Fibroblast of lung (primary cell): ENCODE measurements at regions not wholly inside any gene's neighbourhood (a gene's known extent, or its start where the extent isn't known, plus 50 kb on each side); places are given as distances from the start of the nearest gene placed in this dataset.

Experiments
- DNase-seq, 2 donors: peaks; one replicate each; pipeline versions ENCODE4 v3.0.0 to v3.0.0-alpha.2; 2010; ENCODE audit warnings: low read depth in 2 of 2
- H2AFZ ChIP-seq: 2 replicates; pipeline ENCODE4 v1.5.1; 2012; ENCODE audit warnings: low read length, control low read depth, inconsistent platforms
- H3K27ac ChIP-seq: 2 replicates; pipeline ENCODE4 v1.5.1; 2011; ENCODE audit warnings: low read length, control low read depth; ENCODE audit not compliant: insufficient read depth
- H3K27me3 ChIP-seq: 2 replicates; pipeline ENCODE4 v1.5.1; 2011; ENCODE audit warnings: mild to moderate bottlenecking, low read length; ENCODE audit not compliant: control insufficient read depth, insufficient read depth
- H3K36me3 ChIP-seq: 2 replicates; pipeline ENCODE4 v1.5.1; 2011; ENCODE audit warnings: low read length; ENCODE audit not compliant: control insufficient read depth, insufficient read depth
- H3K4me1 ChIP-seq: 2 replicates; pipeline ENCODE4 v1.5.1; 2011; ENCODE audit warnings: low read length; ENCODE audit not compliant: control insufficient read depth, insufficient read depth; ENCODE audit errors: extremely low read depth
- H3K4me2 ChIP-seq: 2 replicates; pipeline ENCODE4 v1.5.1; 2011; ENCODE audit warnings: low read length, control low read depth; ENCODE audit not compliant: insufficient read depth; ENCODE audit errors: extremely low read depth
- H3K4me3 ChIP-seq, 4 experiments: fragments of 200-600 bp in 1 of 4; sonication (generic) in 1 of 4; replicated peaks in 1 of 4; 2 replicates each; pipeline ENCODE4 v1.5.1; 2011 to 2016; ENCODE audit warnings: low read length in 4 of 4, low read depth in 3 of 4, mild to moderate bottlenecking in 3 of 4, control low read depth in 2 of 4, inconsistent platforms in 1 of 4, mixed read lengths in 1 of 4; ENCODE audit not compliant: insufficient read depth in 1 of 4; ENCODE audit errors: control extremely low read depth in 1 of 4
- H3K79me2 ChIP-seq: 2 replicates; pipeline ENCODE4 v1.5.1; 2012; ENCODE audit warnings: mild to moderate bottlenecking, low read length, inconsistent platforms; ENCODE audit not compliant: control insufficient read depth, insufficient read depth
- H3K9ac ChIP-seq: 2 replicates; pipeline ENCODE4 v1.5.1; 2011; ENCODE audit warnings: mild to moderate bottlenecking, low read length, control low read depth; ENCODE audit not compliant: insufficient read depth
- H3K9me3 ChIP-seq: 2 replicates; pipeline ENCODE4 v1.5.1; 2012; ENCODE audit warnings: low read depth, low read length; ENCODE audit not compliant: control insufficient read depth, insufficient read depth
- H4K20me1 ChIP-seq: 2 replicates; pipeline ENCODE4 v1.5.1; 2011; ENCODE audit warnings: low read length; ENCODE audit not compliant: control insufficient read depth, insufficient read depth; ENCODE audit errors: extremely low read depth
- CTCF ChIP-seq, 2 donors: IDR thresholded peaks in 1 of 2; conservative IDR thresholded peaks in 1 of 2; 1 replicate in 1 of 2; 2 replicates in 1 of 2; pipeline ENCODE4 v1.5.1; 2011 to 2012; ENCODE audit warnings: low read length in 2 of 2, control low read depth in 1 of 2, inconsistent platforms in 1 of 2, low read depth in 1 of 2, mild to moderate bottlenecking in 1 of 2
- EZH2 ChIP-seq: IDR thresholded peaks from 2 replicates; pipeline ENCODE4 v1.5.1; 2012; ENCODE audit warnings: low read length, control low read depth, mild to moderate bottlenecking; ENCODE audit errors: missing control alignments

- no peaks in the 10 kb centered on the region for H3K79me2 ChIP-seq
- TF ChIP-seq CTCF (conservative IDR thresholded peaks at IDR 0.05 in 1 of 2, IDR thresholded peaks at IDR 0.05 in 1 of 2; ENCODE audit: low read depth in 1 of 2, low read length in 2 of 2) (no peak), EZH2 (no peak)
- H2AFZ ChIP-seq, result no peak overlapping the region
- H3K27me3 ChIP-seq, result no peaks in the 10 kb centered on the region
- H4K20me1 ChIP-seq, result no peaks in the 10 kb centered on the region
- H3K9ac ChIP-seq, result no peak overlapping the region
- H3K4me1 ChIP-seq, result no peaks in the 10 kb centered on the region
- no peak overlapping the region for H3K27ac ChIP-seq
- no peaks in the 10 kb centered on the region for H3K9me3 ChIP-seq
- no peaks in the 10 kb centered on the region for H3K36me3 ChIP-seq
- H3K4me3 ChIP-seq, result no peak overlapping the region
- H3K4me2 ChIP-seq, result no peak overlapping the region
- no peak for DNase-seq
Observed at GRCh38 chr16:35636480-35637230, 2177.2 kb downstream of the TP53TG3F start.

- no peak for TF ChIP-seq CTCF (conservative IDR thresholded peaks at IDR 0.05 in 1 of 2, IDR thresholded peaks at IDR 0.05 in 1 of 2; ENCODE audit: low read depth in 1 of 2, low read length in 2 of 2)
- TF ChIP-seq EZH2, result no peak
Observed at GRCh38 chr16:35637683-35638082, 2178.3 kb downstream of the TP53TG3F start.

GRCh38 chr16:35639233-35640205, 2180.1 kb downstream of the TP53TG3F start:
- Histone ChIP-seq H3K9me3 (no peaks in the 10 kb centered on the region), H3K4me3 (no peak overlapping the region), H3K4me2 (no peak overlapping the region), H3K4me1 (no peaks in the 10 kb centered on the region), H3K27me3 (no peaks in the 10 kb centered on the region), H3K36me3 (no peaks in the 10 kb centered on the region), H3K27ac (no peak overlapping the region), H4K20me1 (no peaks in the 10 kb centered on the region), H3K79me2 (no peaks in the 10 kb centered on the region), H3K9ac (no peak overlapping the region), H2AFZ (no peak overlapping the region)
- TF ChIP-seq EZH2 (no peak), CTCF (conservative IDR thresholded peaks at IDR 0.05 in 1 of 2, IDR thresholded peaks at IDR 0.05 in 1 of 2; ENCODE audit: low read depth in 1 of 2, low read length in 2 of 2) (no peak)
- no peak for DNase-seq

More at GRCh38 chr16:35637683-35638082, 2178.3 kb downstream of the TP53TG3F start:
- Histone ChIP-seq H3K36me3 (no peaks in the 10 kb centered on the region), H3K9me3 (no peaks in the 10 kb centered on the region), H2AFZ (no peak overlapping the region), H3K4me2 (no peak overlapping the region), H3K4me3 (no peak overlapping the region), H3K4me1 (no peaks in the 10 kb centered on the region), H4K20me1 (no peaks in the 10 kb centered on the region), H3K27me3 (no peaks in the 10 kb centered on the region), H3K27ac (no peak overlapping the region), H3K9ac (no peak overlapping the region), H3K79me2 (no peaks in the 10 kb centered on the region)
- no peak for DNase-seq
